HG03565 (cell line): ENCODE measurements at regions not wholly inside any gene's neighbourhood (a gene's known extent, or its start where the extent isn't known, plus 50 kb on each side); places are given as distances from the start of the nearest gene placed in this dataset.
"Not testable (repeated sequence)": the region's sequence is repeated elsewhere in the genome, so short reads cannot be mapped to it uniquely, and the experiment has no call there.

Source experiments
- ATAC-seq: cut with Tn5 transposase; IDR thresholded peaks from one replicate; pipeline ENCODE4 v1.9.1; 2021; ENCODE audit warnings: mild to moderate bottlenecking, moderate library complexity; ENCODE audit not compliant: unreplicated experiment

DNA sequence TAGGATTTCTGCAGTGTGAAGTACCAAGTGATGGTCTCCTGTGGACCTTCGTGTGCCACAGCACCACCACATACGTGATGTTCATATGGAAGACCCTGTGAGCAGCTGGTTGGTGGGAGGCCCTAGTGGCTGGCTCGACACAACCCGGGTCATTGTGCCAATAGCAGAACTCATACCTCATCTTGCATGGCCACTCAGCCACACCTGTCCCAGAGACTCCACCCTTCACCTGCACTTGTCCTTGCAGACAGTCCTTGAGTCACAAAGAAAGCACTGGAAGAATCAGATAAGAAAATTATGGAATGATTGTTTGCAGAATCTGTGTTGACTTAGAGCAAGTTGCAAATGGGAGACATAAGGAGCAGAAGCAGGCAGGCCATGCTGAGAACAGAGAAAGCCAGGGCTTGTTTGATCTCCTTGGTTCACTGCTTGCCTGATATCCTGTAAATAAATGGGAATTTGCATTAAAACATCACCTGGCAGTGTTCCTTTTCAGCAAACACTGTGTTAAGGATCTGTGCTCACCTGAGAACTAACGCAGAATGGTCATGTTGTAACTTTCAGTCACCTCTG, 307.7 kb downstream of the SIPA1L2 start:
- no peak for ATAC-seq

DNA sequence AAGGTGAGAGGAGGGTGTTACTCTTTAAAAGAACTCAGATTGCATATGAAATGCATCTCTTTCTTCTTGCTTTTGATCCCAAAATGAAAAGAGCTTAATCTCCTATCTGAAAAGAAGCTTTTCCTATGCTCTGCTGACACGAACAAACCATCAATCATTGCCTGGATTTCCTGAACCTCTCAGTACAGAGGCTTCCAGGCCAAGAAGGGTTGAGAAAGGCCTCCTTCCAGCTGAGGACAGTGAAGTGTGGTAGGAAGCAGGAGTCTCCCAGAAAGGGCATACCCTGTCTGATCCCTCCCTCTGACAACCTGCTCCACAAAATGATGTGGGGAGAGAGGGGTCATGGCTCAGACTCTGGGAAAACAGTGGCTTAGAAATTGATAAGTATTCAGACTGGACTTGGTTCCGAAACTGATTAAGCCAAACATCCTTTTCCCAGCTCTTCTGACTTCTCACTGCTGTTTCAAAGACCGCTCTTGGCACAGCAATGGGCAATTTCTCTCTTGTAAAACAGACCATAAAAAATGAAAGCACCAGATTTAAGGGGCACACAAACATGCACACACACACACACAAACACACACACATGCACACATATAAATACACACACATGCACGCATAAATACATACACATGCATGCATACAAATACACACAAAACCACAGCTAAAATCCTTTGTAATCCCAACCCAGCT, 310.3 kb downstream of the SIPA1L2 start:
- no peak for ATAC-seq

DNA sequence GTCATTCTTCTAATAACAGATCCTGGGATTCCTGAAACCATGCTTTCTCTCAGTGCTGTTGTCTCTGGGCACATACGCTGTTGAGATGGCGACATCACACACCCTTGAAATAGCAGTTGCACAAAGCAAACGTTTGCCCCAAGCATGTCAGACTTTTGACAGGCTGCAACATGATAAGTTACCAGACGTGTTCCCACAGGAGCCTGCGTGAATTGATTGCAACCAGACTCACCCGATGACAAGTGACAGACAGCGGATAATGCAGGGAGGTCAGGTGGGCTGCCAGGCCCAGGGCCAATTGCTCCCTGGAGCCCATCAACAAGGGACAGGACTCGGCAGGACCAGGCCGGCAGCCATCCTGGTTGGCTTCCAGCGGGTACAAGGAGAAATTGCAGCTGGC, 310.9 kb downstream of the SIPA1L2 start:
- ATAC-seq = no peak

DNA sequence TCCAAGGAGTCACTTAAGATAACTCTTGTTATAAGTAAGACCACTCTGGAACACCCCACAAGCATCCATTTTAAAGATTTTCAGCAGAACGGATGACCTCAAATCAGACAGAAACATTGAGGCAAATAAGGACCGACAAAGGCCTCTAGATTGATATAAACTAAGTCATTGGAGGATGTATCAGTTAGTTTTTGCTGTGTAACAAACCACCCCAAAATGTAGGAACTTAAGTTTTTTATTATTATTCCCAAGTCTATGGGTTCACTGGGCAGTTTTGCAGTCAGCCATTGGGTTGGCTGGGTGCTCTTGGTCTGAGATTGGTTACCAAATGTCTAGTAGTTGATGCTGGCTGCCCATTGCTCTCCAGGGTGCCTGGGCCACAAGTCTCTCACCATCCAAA, 311.8 kb downstream of the SIPA1L2 start:
- ATAC-seq = no peak

DNA sequence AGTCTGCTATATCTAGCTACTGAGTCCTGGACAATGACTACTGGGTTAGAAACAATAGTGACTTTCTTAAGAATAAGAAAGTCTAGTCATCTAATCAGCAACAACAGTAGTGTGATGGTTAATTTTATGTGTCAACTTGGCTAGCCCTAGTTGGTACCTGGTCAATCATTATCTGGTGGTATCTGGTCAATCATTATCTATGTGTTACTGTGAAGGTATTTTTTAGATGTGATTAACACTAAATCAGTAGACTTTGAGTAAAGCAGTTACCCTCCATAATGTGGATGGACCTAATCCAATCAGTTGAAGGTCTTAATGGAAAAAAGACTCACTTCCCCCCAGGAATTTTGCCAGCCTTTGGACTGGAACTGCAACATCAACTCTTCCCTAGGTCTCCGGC, 312.6 kb downstream of the SIPA1L2 start:
- no peak for ATAC-seq

DNA sequence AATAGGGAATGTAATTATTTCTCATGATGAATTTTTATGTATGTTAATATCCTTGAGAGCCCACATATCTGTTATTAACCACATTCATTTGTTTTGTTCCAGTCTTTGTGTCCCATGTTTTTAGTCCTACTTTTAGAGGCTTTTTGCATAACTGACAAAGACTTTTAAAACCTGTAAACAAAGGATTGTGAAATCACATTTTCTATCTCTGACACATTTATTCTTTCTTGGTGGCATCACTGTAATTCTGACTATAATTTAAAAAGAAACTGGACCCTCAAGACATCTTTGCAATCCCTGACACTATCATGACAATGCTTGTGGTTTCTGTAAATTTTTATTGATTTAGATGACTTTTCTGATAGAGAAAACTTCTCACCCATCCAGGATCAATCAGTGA, 313.1 kb downstream of the SIPA1L2 start:
- ATAC-seq = no peak

DNA sequence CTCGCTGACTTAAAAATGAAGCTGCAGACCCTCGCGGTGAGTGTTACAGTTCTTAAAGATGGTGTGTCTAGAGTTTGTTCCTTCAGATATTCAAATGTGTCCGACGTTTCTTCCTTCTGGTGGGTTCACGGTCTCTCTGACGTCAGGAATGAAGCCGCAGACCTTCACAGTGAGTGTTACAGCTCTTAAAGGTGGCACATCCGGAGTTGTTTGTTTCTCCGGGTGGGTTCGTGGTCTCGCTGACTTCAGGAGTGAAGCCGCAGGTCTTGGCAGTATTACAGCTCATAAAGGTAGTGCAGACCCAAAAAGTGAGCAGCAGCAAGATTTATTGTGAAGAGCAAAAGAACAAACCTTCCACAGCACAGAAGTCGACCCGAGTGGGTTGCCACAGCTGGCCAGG, 316.1 kb downstream of the SIPA1L2 start:
- not testable (repeated sequence) for ATAC-seq

DNA sequence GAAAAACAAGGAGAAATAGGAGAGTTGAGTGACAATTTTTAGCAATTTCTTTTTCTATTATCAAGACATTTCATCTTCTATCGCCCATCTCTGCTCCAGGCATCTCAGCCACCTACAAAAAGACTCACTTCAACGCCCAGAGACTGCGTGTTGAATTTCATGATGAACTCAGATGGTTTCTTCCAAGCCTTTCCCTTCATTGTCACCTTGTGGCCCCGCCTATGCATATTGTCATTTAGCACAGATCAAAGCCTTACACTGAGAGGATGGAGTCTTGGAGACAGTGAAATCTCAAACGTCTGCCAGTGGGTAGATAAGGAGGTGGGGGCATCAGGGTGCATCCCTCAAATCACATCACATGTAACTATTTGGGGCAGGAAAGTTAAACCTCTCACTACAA, 319.4 kb downstream of the SIPA1L2 start:
- no peak for ATAC-seq

DNA sequence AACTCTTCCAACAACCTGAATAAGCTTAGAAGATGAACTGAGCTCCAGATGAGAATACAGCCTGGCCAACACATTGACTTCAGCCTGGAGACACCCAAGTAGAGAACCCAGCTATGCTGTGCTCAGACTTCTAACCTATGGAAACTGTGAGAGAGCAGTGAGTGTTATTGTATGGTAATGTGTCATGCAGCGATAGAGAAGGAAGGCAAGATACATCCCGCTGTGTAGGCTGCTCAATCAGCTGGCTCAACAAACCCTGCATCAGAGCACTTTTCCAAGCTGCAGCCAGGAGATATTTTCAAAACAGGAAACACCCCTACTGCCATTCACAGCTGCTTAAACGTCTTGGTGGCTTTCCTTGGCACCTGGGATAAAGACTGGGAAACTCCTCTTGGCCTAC, 321.3 kb downstream of the SIPA1L2 start:
- ATAC-seq = no peak

DNA sequence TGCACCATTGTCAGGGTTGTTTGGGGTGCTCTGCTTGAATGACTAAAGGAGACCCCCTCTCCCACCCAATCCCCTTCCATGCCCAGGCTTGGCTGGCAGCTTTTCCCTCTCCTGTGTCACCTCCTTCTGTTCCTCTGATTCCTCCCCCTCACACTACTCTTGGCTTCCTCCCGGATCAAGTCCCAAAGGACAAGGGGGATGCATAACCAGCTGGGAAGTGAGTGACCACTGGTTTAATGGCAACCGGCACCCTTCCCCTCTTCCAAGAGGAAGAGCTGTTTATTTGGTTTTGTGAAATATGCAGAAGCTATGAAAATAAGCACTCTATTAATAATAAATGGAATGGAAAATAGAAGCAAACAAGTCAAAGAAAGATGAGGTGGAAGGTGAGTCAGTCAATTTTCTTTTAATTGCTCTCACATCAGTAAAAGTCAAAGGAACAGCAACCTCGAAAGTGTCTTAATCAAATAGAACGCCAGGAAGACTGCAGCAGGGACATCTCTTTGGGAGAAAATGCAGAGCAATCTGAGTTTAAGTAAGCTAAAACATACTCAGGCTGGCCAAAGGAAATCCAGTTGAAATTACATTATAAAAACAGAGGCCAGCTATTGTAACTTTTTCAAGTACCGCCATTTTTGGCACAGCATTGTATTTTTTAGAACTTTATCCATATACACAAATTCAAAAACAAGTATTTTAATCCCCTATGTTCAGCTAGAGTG, 322.5 kb downstream of the SIPA1L2 start:
- no peak for ATAC-seq

DNA sequence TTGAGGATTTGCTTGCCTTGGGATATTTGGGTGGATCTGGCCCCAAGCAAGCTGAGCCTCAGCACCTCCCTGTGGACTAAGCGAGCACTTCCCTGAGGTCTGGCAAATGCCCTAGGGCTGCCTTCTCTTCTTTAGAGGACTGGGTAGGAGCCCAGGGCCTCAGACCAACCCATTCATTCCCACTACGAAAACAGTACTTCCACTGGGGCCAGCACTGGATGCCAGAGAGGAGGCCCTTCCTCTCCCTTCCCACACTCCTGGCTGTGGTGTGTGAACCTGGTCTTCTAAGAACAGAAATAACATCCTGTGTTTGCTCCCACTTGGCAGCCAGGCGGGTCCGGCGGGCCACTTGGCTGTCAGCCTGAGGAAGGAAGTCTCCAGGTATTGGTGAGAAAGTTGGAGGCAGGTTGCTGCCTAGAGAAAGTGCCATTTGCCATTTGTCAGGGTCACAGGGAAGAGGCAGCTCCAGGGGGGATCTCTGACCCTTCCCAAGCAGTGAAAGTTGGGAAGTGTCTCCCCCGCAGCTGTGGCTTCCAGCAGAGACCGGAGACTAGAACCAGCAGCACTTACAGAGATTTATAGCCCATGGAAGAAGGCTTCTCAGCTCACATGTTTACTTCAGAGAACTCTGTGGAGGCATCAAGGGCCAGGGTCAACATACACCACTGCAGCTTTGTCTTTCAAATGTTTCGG, 323.5 kb downstream of the SIPA1L2 start:
- ATAC-seq = no peak

DNA sequence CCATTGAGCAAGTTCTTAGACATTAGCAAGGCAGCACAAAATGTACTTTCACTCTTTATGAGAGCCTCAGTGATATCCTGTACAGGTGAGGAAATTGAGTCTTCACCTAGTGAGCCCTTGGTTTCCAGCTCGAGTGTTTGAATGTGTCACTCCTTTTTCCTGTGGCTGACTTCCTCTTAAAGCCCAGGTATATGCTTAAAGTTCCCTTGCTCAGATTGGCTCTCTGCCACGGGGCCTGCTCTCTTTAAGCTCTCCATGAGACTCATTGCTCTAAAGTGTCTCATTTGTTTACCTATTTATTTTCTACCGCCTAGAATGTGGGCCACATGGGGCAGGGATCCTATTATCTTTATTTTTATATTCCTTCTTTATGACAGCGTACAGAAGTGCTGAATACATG, 324.9 kb downstream of the SIPA1L2 start:
- ATAC-seq = no peak

DNA sequence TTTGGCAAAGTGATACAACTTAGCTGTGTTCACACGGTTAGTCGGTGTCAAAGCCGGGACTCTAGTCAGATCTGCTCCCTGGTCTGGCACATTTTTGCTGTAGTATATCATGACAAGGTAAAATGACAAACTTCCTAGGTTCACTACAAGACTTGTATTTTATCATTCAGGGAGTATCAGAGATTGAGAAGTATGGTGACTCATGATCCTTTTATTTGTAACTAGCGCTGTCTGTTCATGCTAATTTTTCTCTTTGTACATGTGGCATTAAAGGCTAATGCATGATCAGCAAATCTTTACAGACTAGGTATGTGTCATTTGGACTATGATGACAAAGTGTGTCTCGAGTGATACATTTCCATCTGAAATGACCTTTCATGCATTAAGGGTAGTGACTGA, 326.7 kb downstream of the SIPA1L2 start:
- no peak for ATAC-seq

DNA sequence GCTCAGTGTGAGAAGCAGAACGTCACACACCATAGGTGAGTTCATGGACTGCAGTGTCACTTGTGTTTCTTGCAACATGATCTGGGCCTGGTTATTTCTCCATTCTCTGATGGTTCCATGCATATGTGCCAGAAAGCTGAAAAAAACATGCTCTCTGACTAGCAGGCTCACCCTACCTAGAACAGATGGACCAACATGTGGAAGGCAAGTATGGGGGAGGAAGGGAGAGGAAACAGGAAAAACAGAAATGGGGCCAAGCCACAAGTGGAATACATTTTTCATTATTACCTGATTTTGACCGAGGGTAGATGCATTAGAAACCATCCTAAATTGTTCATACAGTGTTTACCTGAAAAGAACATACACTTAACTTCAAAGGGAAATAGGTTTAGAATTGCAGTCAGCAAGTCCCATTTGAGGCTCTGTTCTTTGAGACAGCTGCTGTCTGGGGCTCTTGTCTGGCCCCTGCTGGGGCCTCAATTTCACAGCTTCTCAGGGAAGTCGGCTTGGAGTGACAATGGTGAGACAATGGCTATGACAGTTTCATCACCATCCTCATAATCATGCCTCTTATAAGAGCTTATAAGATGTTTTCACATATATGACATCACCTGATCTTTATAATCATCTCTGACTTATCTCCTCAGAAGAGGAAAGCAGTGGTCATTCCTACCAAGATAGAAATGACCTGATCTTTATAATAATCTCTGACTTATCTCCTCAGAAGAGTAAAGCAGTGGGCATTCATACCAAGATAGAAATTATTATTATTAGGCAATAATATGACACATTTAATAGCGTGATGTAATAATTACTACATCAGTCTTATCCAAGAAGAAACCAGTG, 327.3 kb downstream of the SIPA1L2 start:
- no peak for ATAC-seq

DNA sequence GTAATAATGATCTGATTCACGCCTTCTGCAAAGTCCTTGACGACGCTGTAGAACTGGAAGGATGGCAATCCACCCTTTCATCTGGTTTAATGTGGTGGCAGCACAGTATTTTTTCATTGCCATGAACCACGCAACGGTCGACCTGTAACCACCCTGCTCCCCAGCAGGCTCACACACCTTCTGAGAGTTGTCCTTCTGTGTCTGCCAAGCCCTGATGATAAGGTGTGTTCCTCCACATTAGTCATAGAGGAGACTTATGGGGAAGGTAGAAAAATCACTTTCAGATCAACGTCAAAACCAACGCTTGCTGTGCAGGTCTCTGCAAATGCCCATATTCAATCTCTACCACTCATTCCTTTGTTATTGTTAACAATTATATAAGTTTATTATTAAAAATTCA, 328.7 kb downstream of the SIPA1L2 start:
- ATAC-seq = no peak

DNA sequence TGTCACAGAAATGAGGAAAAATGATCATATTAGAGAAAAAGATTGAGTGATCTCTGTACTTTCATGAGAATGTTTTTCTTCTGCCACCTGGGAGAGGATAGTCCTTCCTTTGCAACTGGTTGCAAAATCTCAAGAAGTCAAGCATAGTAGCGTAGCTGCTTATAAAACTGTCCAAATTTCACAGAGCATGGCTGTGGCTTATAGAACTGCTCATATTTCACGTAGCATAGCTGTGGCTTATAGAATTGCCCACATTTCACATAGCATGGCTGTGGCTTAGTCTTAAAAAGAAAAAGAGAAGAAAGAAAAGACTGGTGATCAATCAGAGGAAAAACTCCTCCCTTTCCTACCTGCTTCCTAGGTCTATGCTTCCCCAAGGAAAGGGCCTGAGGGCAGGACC, 329.5 kb downstream of the SIPA1L2 start:
- ATAC-seq = no peak

DNA sequence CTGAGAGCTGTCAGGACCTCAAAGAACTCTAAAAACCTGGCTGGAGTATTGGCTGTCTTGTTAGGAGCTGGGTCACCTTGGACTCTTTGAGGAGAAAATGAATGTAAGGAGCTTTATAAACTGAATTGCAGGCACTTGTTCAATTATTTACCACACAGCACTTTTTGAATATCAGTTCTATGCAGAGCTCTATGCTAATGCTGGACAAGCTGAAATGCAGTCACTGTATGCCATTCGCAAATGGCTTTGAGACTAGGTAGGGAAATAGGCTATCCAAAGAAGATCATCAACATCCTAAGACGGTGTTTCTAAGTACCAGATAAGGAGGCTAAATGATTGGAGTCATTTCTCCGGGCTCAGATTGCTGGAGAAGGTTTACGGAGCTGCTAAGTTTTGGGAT, 333.5 kb downstream of the SIPA1L2 start:
- no peak for ATAC-seq

DNA sequence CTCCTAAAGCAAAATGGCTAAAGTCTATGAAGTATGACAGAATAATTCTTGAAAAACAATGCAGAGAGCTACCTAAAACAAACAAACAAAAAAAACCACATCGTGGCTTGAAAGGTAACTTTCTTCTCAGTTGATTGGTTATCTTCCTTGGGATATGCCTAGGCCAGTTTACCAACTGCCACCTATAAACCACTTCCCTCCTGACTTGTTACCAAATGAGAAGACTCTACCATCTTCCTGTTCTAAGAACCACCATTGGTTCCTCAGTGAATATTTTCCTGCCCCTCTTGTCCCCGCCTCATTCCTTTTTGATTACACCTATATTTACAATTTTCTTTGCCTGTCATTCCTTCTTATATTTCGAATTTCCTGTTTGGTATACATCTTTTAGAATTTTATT, 336.6 kb downstream of the SIPA1L2 start:
- no peak for ATAC-seq

DNA sequence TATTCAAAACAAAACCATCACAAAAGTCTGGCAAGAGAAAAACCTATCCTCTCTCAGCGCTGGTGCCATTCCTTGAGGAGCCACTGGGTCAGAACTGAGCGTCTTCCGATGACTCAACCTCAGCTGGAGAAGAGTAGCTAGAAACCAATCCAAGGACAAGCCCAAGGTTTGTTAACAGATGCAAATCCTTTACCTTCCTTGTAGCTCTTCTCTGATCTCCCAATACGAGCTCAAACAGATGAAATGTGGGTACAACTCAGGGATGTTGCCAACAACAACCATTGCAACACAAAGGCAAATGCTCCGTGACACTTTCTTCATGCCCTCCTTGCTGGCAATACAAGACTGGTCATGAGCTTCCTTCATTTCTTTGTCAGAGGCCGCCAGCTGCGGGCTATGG, 337.1 kb downstream of the SIPA1L2 start:
- no peak for ATAC-seq

DNA sequence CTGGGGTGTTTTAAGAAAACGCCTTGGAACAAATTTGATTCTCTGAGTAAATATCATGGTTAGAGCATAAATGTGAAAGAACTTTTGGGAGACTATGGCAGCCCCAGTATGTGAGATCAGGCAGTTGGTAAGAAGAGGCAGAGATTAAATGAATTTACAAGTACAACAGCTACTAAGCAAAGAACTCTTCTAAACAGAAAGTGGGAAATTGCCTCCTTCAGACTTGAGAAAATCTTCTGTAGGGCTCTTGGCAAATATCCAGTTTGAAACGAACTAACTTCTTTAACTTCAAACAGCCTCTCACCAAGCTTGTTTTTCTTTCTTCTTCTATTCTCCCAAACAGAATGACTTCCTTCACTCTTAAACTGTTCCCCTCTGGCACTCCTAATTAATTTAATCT, 337.7 kb downstream of the SIPA1L2 start:
- no peak for ATAC-seq

DNA sequence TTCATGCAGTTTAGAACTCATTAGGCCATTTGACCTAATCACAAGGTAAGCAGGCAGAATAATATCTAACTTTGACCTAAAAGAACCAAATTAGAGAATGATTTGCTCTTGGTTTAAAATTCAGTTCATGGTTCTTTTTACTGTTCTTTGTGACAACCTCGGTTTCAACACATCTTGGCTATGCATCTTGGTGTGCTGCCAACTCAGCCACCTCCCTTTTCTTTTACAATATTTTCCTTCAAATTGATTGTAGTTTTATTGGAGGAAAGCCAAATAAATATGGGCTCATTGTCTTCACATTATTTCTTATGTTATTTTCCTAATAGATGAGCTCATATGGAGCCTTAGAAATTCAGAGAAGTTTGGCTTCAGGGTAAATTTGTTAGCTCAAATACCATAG, 338.3 kb downstream of the SIPA1L2 start:
- no peak for ATAC-seq
